Ascending aorta (tissue), 2 donors: ENCODE measurements at regions not wholly inside any gene's neighbourhood (a gene's known extent, or its start where the extent isn't known, plus 50 kb on each side); places are given as distances from the start of the nearest gene placed in this dataset.

Source experiments
- DNase-seq, 2 donors: peaks; one replicate each; pipeline ENCODE4 v3.0.0-alpha.2; 2019; ENCODE audit warnings: low spot score in 2 of 2
- H3K27ac ChIP-seq, 2 donors: fragments of 200-600 bp; sonication (generic); one replicate each; pipeline ENCODE4 v1.5.1; 2016 to 2017; ENCODE audit warnings: mild to moderate bottlenecking in 1 of 2
- H3K27me3 ChIP-seq: fragments of 200-600 bp; sonication (generic); one replicate; pipeline ENCODE4 v1.5.1; 2017
- H3K36me3 ChIP-seq, 2 donors: fragments of 200-600 bp; sonication (generic); one replicate each; pipeline ENCODE4 v1.5.1; 2016
- H3K4me1 ChIP-seq, 2 donors: fragments of 200-600 bp; sonication (generic); one replicate each; pipeline ENCODE4 v1.5.1; 2016 to 2017; ENCODE audit warnings: mild to moderate bottlenecking in 1 of 2
- H3K4me3 ChIP-seq, 2 donors: fragments of 200-600 bp; sonication (generic); one replicate each; pipeline ENCODE4 v1.5.1; 2016 to 2017; ENCODE audit warnings: mild to moderate bottlenecking in 1 of 2
- H3K9me3 ChIP-seq, 2 donors: fragments of 200-600 bp; sonication (generic); one replicate each; pipeline ENCODE4 v1.5.1; 2016
- intact Hi-C: fragments of 100-400 bp; cut with DNase I; formaldehyde crosslinking; loops from one replicate; pipeline ENCODE4 v1.15.1; 2023
- TF ChIP-seq, protein P1 (sequence below), 3 experiments: fragments of 200-600 bp in 2 of 3; fragments of 450-650 bp in 1 of 3; sonication (generic) in 2 of 3; IDR thresholded peaks; one replicate each; pipeline ENCODE4 v1.5.1; 2016 to 2019; ENCODE audit warnings: antibody characterized with exemption in 3 of 3, mild to moderate bottlenecking in 1 of 3, moderate library complexity in 1 of 3

DNA sequence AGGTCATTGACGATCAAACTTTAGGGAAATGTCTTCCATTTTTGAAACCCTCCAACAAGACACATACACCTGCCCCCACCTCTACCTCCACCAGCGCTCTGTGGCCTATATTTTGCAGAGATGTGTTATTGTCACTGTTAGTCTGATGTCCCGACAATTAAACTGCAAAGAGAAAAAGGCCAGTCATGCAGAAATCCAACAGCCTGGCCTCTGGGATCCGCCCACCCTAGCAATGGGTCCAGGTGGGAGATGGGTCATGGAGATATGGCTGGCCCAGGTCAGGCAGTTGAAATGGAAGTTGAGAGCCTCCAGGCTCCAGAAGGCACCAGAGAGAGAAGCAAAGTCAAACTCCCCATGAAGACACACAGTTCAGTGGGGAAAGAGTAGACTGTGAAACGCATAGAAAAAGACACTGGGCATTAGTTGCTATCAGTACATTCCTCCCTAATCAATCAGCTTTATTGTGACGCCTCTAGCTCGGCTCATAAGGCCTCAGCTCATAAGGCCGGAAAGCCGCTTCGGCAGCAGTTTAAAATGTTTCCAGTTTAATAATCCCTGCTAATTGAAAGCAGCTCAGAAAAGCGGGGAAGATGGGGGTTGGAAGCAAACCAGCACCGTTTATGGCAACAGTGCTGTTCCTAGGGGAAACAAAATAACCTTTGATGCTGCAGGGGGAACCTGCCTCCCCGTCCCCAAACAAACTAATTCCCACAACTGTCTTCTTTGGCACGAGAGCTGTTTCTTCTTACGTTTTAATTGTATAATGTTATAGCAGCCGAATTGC lies 239.7 kb upstream of the ZNF507 start:
- Histone ChIP-seq H3K27me3 (no peaks in the 10 kb centered on the region), H3K9me3 (no peaks in the 10 kb centered on the region), H3K4me1 (no peaks in the 10 kb centered on the region), H3K4me3 (no peak overlapping the region), H3K36me3 (no peaks in the 10 kb centered on the region), H3K27ac (no peak overlapping the region)
- no peak for DNase-seq
- intact Hi-C loops, result no loop called here
- TF ChIP-seq, protein P1, sequence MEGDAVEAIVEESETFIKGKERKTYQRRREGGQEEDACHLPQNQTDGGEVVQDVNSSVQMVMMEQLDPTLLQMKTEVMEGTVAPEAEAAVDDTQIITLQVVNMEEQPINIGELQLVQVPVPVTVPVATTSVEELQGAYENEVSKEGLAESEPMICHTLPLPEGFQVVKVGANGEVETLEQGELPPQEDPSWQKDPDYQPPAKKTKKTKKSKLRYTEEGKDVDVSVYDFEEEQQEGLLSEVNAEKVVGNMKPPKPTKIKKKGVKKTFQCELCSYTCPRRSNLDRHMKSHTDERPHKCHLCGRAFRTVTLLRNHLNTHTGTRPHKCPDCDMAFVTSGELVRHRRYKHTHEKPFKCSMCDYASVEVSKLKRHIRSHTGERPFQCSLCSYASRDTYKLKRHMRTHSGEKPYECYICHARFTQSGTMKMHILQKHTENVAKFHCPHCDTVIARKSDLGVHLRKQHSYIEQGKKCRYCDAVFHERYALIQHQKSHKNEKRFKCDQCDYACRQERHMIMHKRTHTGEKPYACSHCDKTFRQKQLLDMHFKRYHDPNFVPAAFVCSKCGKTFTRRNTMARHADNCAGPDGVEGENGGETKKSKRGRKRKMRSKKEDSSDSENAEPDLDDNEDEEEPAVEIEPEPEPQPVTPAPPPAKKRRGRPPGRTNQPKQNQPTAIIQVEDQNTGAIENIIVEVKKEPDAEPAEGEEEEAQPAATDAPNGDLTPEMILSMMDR (IDR thresholded peaks at IDR 0.05), result no peak

DNA sequence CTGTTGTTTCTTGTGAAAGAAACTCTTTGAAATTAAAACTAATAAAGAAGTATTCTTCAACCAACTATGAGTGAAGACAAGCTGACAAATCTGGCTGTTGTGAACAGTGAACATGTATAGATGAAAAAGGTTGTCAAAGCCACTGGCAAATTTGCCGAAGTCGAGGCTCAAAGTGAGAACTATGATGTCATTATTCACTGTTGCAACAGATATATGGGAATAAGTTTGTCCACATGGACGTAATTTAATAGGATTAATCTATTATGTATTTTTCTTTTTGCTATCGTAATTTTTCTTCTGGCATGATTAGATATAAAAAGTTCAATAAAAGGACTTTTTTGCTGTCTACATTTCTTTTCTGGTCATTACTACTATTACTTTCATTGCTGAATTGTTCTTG lies 223.2 kb upstream of the ZNF507 start:
- H3K9me3 ChIP-seq, result no peaks in the 10 kb centered on the region
- H3K27me3 ChIP-seq, result no peaks in the 10 kb centered on the region
- H3K4me3 ChIP-seq, result no peak overlapping the region
- no peak for DNase-seq
- intact Hi-C loops, result no loop called here
- H3K27ac ChIP-seq, result no peak overlapping the region
- no peaks in the 10 kb centered on the region for H3K36me3 ChIP-seq
- TF ChIP-seq, protein P1 (IDR thresholded peaks at IDR 0.05), result no peak
- H3K4me1 ChIP-seq, result no peaks in the 10 kb centered on the region

DNA sequence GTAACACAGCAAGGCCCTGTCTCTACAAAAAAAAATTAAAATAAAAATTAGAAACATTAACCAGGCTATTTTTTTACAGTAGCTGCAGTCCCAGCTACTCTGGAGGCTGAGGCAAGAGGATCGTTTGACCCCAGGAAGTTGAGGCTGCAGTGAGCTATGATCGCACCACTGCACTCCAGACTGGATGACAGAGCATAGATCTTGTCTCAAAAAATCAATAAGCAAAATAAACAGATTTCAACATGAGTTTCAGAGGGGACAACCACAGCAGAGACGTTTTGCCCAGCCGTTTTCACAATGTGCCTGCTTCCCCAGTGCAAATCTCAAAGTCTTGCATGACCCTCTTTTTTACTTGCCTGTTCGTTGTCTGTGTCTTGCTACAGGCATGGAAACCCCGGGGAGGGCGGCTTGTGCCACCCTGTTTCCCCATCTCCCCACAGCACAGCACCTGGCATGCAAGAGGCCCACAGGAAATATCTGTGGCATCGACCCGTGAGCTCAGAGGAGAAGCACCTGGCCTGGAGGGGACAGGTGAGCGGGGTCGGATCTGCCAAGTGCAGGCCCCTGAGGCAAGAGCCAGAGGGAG lies 222.0 kb upstream of the ZNF507 start:
- no peak for DNase-seq
- Histone ChIP-seq H3K9me3 (no peaks in the 10 kb centered on the region), H3K36me3 (no peaks in the 10 kb centered on the region), H3K4me3 (no peak overlapping the region), H3K27me3 (no peaks in the 10 kb centered on the region), H3K27ac (no peak overlapping the region), H3K4me1 (no peaks in the 10 kb centered on the region)
- TF ChIP-seq, protein P1 (IDR thresholded peaks at IDR 0.05), result no peak
- intact Hi-C loops, result no loop called here

DNA sequence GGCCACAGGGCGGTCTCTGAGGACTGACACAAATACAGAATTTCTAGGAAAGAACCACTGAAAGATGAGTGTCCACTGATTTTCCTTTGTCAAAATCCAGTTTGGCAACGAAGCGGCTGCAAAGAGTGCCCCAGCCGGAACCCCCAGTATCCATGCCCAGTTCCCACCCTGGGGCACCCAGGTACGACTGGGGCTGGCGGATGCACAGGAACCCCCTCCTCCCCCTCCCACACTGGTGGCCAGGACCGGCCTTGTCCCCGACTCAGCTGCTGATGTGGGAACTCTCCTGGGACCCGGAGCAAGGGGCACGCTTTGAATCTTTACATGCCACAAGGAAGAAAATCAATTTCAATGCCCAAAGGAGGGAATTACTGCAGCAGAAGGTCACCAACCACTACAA lies 220.8 kb upstream of the ZNF507 start:
- DNase-seq, result no peak
- intact Hi-C loops, result no loop called here

DNA sequence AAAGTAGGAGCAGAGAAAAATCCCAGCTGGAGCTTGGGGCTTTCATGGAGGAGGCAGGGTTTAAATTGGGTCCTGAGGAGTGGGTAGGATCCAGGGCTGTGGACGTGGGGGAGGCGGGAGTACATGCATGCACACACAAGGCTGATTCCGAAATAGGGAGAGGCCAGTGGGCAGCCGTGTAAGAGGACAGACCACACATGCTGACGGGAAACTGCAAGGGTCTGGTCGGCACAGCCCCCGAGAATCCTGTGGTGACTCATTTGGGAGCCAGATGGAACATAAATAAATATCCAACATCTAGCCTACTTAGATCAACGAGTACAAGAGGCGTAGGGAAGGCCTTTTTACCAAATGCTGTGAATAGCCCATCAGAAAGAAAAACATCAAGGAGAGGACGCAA lies 216.3 kb upstream of the ZNF507 start:
- intact Hi-C loops, result no loop called here
- Histone ChIP-seq H3K27me3 (no peaks in the 10 kb centered on the region), H3K27ac (no peak overlapping the region), H3K4me1 (no peaks in the 10 kb centered on the region), H3K9me3 (no peaks in the 10 kb centered on the region), H3K36me3 (no peaks in the 10 kb centered on the region), H3K4me3 (no peak overlapping the region)
- no peak for DNase-seq
- TF ChIP-seq, protein P1 (IDR thresholded peaks at IDR 0.05), result no peak

More for the DNA sequence above, 220.8 kb upstream of the ZNF507 start:
- Histone ChIP-seq H3K4me3 (no peak overlapping the region), H3K27ac (no peak overlapping the region), H3K27me3 (no peaks in the 10 kb centered on the region), H3K9me3 (no peaks in the 10 kb centered on the region), H3K4me1 (no peaks in the 10 kb centered on the region), H3K36me3 (no peaks in the 10 kb centered on the region)
- TF ChIP-seq, protein P1 (IDR thresholded peaks at IDR 0.05), result no peak
